Chondrocyte (in vitro differentiated cells): ENCODE measurements at regions not wholly inside any gene's neighbourhood (a gene's known extent, or its start where the extent isn't known, plus 50 kb on each side); places are given as distances from the start of the nearest gene placed in this dataset.

Experiments
- DNase-seq: peaks from one replicate; pipeline ENCODE4 v3.0.0; 2021; ENCODE audit warnings: mixed read lengths, low spot score
- H3K27ac Mint-ChIP-seq: one replicate; pipeline ENCODE4 v1.8.0; 2021; ENCODE audit warnings: mild to moderate bottlenecking, moderate library complexity, mixed read lengths; ENCODE audit not compliant: unreplicated experiment
- H3K27me3 Mint-ChIP-seq: 2 replicates; pipeline ENCODE4 v1.8.0; 2021; ENCODE audit warnings: low read depth, mixed read lengths
- H3K36me3 Mint-ChIP-seq: 2 replicates; pipeline ENCODE4 v1.8.0; 2021; ENCODE audit warnings: low read depth, mixed read lengths
- H3K4me1 Mint-ChIP-seq: 2 replicates; pipeline ENCODE4 v1.8.0; 2021; ENCODE audit warnings: low read depth, mild to moderate bottlenecking, mixed read lengths
- H3K4me3 Mint-ChIP-seq: one replicate; pipeline ENCODE4 v1.8.0; 2021; ENCODE audit warnings: mild to moderate bottlenecking, moderate library complexity, mixed read lengths; ENCODE audit not compliant: unreplicated experiment
- H3K9me3 Mint-ChIP-seq: 2 replicates; pipeline ENCODE4 v1.8.0; 2021; ENCODE audit warnings: low read depth, mixed read lengths
- CTCF ChIP-seq: fragments of 200-600 bp; sonication (generic); IDR thresholded peaks from 2 replicates; pipeline ENCODE4 v1.5.0; 2021; ENCODE audit warnings: antibody characterized with exemption, mild to moderate bottlenecking, moderate library complexity

DNA sequence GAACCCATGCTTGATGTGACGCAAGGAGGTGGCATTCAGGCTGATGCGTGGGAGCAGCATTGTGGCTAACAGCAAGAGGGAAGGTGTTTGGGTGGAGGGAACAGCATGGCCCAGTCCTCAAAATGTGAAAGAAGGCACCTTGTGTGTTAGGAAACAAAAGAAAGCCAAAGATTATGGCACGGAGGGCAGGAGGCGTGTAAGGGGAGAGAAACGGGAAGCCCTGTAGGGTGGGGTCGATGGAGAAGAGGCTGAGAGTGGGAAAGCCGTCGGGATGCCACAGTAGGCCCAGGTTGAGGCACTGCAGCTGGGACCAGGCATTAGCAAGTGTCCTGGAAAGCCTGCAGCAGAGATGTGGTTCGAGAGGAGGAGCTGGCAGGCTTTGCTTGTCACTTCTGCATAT lies 241.1 kb downstream of the GADD45G start:
- Mint-ChIP-seq H3K4me1 (peaks cover 9% of the 10 kb centered on the region), H3K27me3 (peaks cover 7% of the 10 kb centered on the region), H3K27ac (no peak overlapping the region), H3K9me3 (peaks cover 12% of the 10 kb centered on the region), H3K36me3 (peaks cover 1% of the 10 kb centered on the region), H3K4me3 (no peak overlapping the region)
- no peak for DNase-seq
- TF ChIP-seq CTCF: no peak

GRCh38 chr9:89848060-89849040 lies 243.5 kb downstream of the GADD45G start:
- Mint-ChIP-seq H3K4me3 (no peak overlapping the region), H3K27me3 (peaks cover 2% of the 10 kb centered on the region), H3K27ac (no peak overlapping the region), H3K36me3 (peaks cover 1% of the 10 kb centered on the region), H3K4me1 (peaks cover 14% of the 10 kb centered on the region), H3K9me3 (peaks cover 12% of the 10 kb centered on the region)
- no peak for TF ChIP-seq CTCF
- DNase-seq: no peak

DNA sequence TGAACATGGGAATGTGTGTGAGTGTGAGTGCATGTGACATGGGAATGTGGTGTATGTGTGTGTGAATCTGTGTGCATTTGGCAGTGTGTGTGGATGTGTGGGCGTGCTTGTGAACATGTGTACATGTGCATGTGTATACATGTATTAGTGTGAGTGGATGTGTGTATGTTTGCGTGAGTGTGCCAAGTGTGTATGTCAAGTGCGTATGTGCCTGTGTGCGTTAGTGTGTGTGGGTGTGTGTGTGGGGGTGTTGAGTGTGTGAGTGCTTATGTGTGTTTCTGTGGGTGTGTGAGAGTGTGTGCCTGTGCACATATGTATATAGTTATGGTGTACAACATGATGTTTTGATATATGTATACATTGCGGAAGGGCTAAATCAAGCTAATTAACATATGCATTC lies 244.3 kb downstream of the GADD45G start:
- no peak for DNase-seq
- peaks cover 12% of the 10 kb centered on the region for H3K9me3 Mint-ChIP-seq
- no peak for TF ChIP-seq CTCF
- peaks cover 2% of the 10 kb centered on the region for H3K27me3 Mint-ChIP-seq
- H3K36me3 Mint-ChIP-seq: peaks cover 1% of the 10 kb centered on the region
- no peak overlapping the region for H3K27ac Mint-ChIP-seq
- peaks cover 14% of the 10 kb centered on the region for H3K4me1 Mint-ChIP-seq
- no peak overlapping the region for H3K4me3 Mint-ChIP-seq

- Mint-ChIP-seq H3K27me3 (peaks cover 2% of the 10 kb centered on the region), H3K27ac (peak overlapping the region; percentile 68), H3K9me3 (peaks cover 12% of the 10 kb centered on the region), H3K4me3 (no peak overlapping the region), H3K4me1 (peaks cover 14% of the 10 kb centered on the region), H3K36me3 (peaks cover 1% of the 10 kb centered on the region)
- TF ChIP-seq CTCF: no peak
- no peak for DNase-seq
Observed at GRCh38 chr9:89850153-89850552, 245.3 kb downstream of the GADD45G start.

GRCh38 chr9:89850631-89851325 lies 246.0 kb downstream of the GADD45G start:
- Mint-ChIP-seq H3K27ac (peak overlapping the region; percentile 68), H3K4me1 (peaks cover 14% of the 10 kb centered on the region), H3K36me3 (peaks cover 1% of the 10 kb centered on the region), H3K4me3 (no peak overlapping the region), H3K9me3 (peaks cover 12% of the 10 kb centered on the region), H3K27me3 (peaks cover 2% of the 10 kb centered on the region)
- no peak for TF ChIP-seq CTCF
- no peak for DNase-seq
